B cell (primary cell): ENCODE measurements at regions not wholly inside any gene's neighbourhood (a gene's known extent, or its start where the extent isn't known, plus 50 kb on each side); places are given as distances from the start of the nearest gene placed in this dataset.

Experiments
- ATAC-seq: fragments of 200-7000 bp; cut with Tn5 transposase; one replicate; pipeline ENCODE4 v1.10.0; 2021; ENCODE audit warnings: low read depth, mild to moderate bottlenecking, moderate number of reproducible peaks, moderate library complexity
- CTCF ChIA-PET: fragments of 350-600 bp; sonication (Branson Sonifier 250); formaldehyde crosslinking; loops from one replicate; lab custom pipeline; 2021; ENCODE audit warnings: antibody characterized with exemption, inconsistent platforms; lab: Charles Lee
- POLR2A ChIA-PET: fragments of 350-600 bp; sonication (Branson Sonifier 250); formaldehyde crosslinking; loops from one replicate; lab custom pipeline; 2021; ENCODE audit warnings: antibody characterized with exemption; lab: Charles Lee
- DNase-seq: peaks from one replicate; pipeline ENCODE4 v3.0.0; 2013
- H2AFZ ChIP-seq: 2 replicates; pipeline ENCODE4 v1.6.1; 2012; ENCODE audit warnings: mild to moderate bottlenecking, low read depth, low read length; ENCODE audit not compliant: insufficient read depth, poor library complexity, severe bottlenecking
- H3K27ac ChIP-seq, 2 donors: 1 replicate in 1 of 2; 2 replicates in 1 of 2; pipeline ENCODE4 v1.5.1; 2012 to 2013; ENCODE audit warnings: low read length in 2 of 2, mild to moderate bottlenecking in 2 of 2, moderate library complexity in 1 of 2
- H3K27me3 ChIP-seq, 4 experiments: fragments of 200-600 bp in 1 of 4; sonication (generic) in 1 of 4; replicated peaks in 1 of 4; 1 replicate in 2 of 4; 2 replicates in 2 of 4; pipeline versions ENCODE4 v1.6.1 to v1.7.0; 2013 to 2016; ENCODE audit warnings: low read length in 3 of 4, mild to moderate bottlenecking in 2 of 4, mixed read lengths in 1 of 4, moderate library complexity in 1 of 4; ENCODE audit not compliant: insufficient read depth in 4 of 4, control insufficient read depth in 3 of 4; ENCODE audit errors: control extremely low read depth in 1 of 4
- H3K36me3 ChIP-seq, 2 experiments: replicated peaks in 1 of 2; 1 replicate in 1 of 2; 2 replicates in 1 of 2; pipeline versions ENCODE4 v1.6.1 to v1.7.1; 2013; ENCODE audit warnings: low read length in 1 of 2; ENCODE audit not compliant: insufficient read depth in 2 of 2, control insufficient read depth in 1 of 2; ENCODE audit errors: control extremely low read depth in 1 of 2, extremely low read depth in 1 of 2
- H3K4me1 ChIP-seq, 2 donors: fragments of 200-600 bp in 1 of 2; sonication (generic) in 1 of 2; 1 replicate in 1 of 2; 2 replicates in 1 of 2; pipeline versions ENCODE4 v1.5.1 to v1.6.1; 2013 to 2017; ENCODE audit warnings: low read length in 2 of 2; ENCODE audit not compliant: control insufficient read depth in 2 of 2, insufficient read depth in 2 of 2
- H3K4me2 ChIP-seq: replicated peaks from 2 replicates; pipeline ENCODE3; 2012; ENCODE audit warnings: mild to moderate bottlenecking, low read depth, low read length; ENCODE audit not compliant: poor library complexity, severe bottlenecking
- H3K4me3 ChIP-seq, 5 experiments: fragments of 200-600 bp in 1 of 5; sonication (generic) in 1 of 5; 1 replicate in 3 of 5; 2 replicates in 2 of 5; pipeline versions ENCODE4 v1.5.1 to v1.7.0; 2011 to 2016; ENCODE audit warnings: low read length in 4 of 5, mild to moderate bottlenecking in 4 of 5, low read depth in 2 of 5, control low read depth in 1 of 5, moderate library complexity in 1 of 5; ENCODE audit not compliant: insufficient read depth in 1 of 5; ENCODE audit errors: control extremely low read depth in 1 of 5, extremely low read depth in 1 of 5
- H3K79me2 ChIP-seq: fragments of 200-600 bp; sonication (generic); one replicate; pipeline ENCODE4 v1.6.0; 2016; ENCODE audit warnings: low read length; ENCODE audit not compliant: control insufficient read depth, insufficient read depth
- H3K9ac ChIP-seq: fragments of 200-600 bp; sonication (generic); 2 replicates; pipeline ENCODE4 v1.6.1; 2017; ENCODE audit warnings: mild to moderate bottlenecking, low read length, moderate library complexity
- H3K9me3 ChIP-seq, 3 donors: one replicate each; pipeline versions ENCODE4 v1.6.1 to v1.7.1; 2013; ENCODE audit warnings: low read length in 2 of 3; ENCODE audit not compliant: control insufficient read depth in 2 of 3, insufficient read depth in 1 of 3; ENCODE audit errors: control extremely low read depth in 1 of 3
- H4K20me1 ChIP-seq: 2 replicates; pipeline ENCODE4 v1.6.0; 2012; ENCODE audit warnings: mild to moderate bottlenecking, low read length; ENCODE audit not compliant: insufficient read depth, control insufficient read depth, poor library complexity, severe bottlenecking
- H3K27ac Mint-ChIP-seq: one replicate; pipeline ENCODE4 v1.8.0; 2021; ENCODE audit warnings: mixed read lengths
- H3K27me3 Mint-ChIP-seq: one replicate; pipeline ENCODE4 v1.8.0; 2021; ENCODE audit warnings: mixed read lengths
- H3K4me1 Mint-ChIP-seq: one replicate; pipeline ENCODE4 v1.8.0; 2021; ENCODE audit warnings: mixed read lengths
- H3K4me3 Mint-ChIP-seq: one replicate; pipeline ENCODE4 v1.8.0; 2021; ENCODE audit warnings: mixed read lengths
- H3K9me3 Mint-ChIP-seq: one replicate; pipeline ENCODE4 v1.8.0; 2022; ENCODE audit warnings: mixed read lengths; ENCODE audit not compliant: insufficient read depth
- CTCF ChIP-seq: fragments of 200-600 bp; IDR thresholded peaks from one replicate; pipeline ENCODE4 v1.8.0; 2022; ENCODE audit warnings: antibody characterized with exemption, mild to moderate bottlenecking
- EZH2 ChIP-seq: IDR thresholded peaks from 2 replicates; pipeline ENCODE4 v1.6.1; 2012; ENCODE audit warnings: borderline replicate concordance, low read depth, mild to moderate bottlenecking, moderate library complexity, low read length; ENCODE audit not compliant: insufficient read depth, poor library complexity, severe bottlenecking
- WGBS: methylation state at CpG from one replicate; pipeline ENCODE4 v1.1.5; 2013; ENCODE audit warnings: missing lambda C conversion rate; ENCODE audit not compliant: insufficient coverage; 5-methylcytosine and 5-hydroxymethylcytosine counted together
- intact Hi-C: fragments of 100-400 bp; cut with micrococcal nuclease; formaldehyde crosslinking; loops from one replicate; pipeline ENCODE4 v1.10.0; 2022

GRCh38 chr3:115217292-115217677 lies 70.2 kb upstream of the ZBTB20 start:
- Histone ChIP-seq H3K79me2 (no peaks in the 10 kb centered on the region), H3K9me3 (no peaks in the 10 kb centered on the region), H3K36me3 (no peaks in the 10 kb centered on the region), H2AFZ (no peak overlapping the region), H3K4me3 (no peak overlapping the region), H3K27ac (no peak overlapping the region), H3K4me2 (no peak overlapping the region), H3K9ac (no peak overlapping the region), H3K27me3 (peaks cover 0 to 7% (median 2%) of the 10 kb centered on the region in 4 experiments), H4K20me1 (no peaks in the 10 kb centered on the region), H3K4me1 (peaks cover 9 to 10% of the 10 kb centered on the region in 2 donors)
- no peak overlapping the region for H3K27ac Mint-ChIP-seq
- peaks cover 18% of the 10 kb centered on the region for H3K27me3 Mint-ChIP-seq
- intact Hi-C loops: loop anchor here (1.0 kb wide), 3 partner anchors 476 to 598 kb away; no protein-coding TSS in a partner anchor
- no peak overlapping the region for H3K4me3 Mint-ChIP-seq
- H3K4me1 Mint-ChIP-seq: peaks cover 7% of the 10 kb centered on the region
- TF ChIP-seq EZH2 (no peak), CTCF (no peak)
- WGBS: 16% methylated on average over 2 of the region's 2 CpGs
- ATAC-seq (no peak), DNase-seq (no peak)
- POLR2A ChIA-PET: no interaction called here
- H3K9me3 Mint-ChIP-seq: no peaks in the 10 kb centered on the region
- CTCF ChIA-PET: interaction anchor here (0.5 to 3.2 kb wide), 11 partner anchors 9 to 639 kb away, joined by 3 to 28 read pairs (median 4); no protein-coding TSS in a partner anchor

- no peak overlapping the region for H3K27ac Mint-ChIP-seq
- peaks cover 3% of the 10 kb centered on the region for H3K4me1 Mint-ChIP-seq
- Histone ChIP-seq H3K79me2 (no peaks in the 10 kb centered on the region), H3K27ac (no peak overlapping the region), H4K20me1 (no peaks in the 10 kb centered on the region), H2AFZ (no peak overlapping the region), H3K9ac (no peak overlapping the region), H3K4me2 (no peak overlapping the region), H3K4me1 (peaks cover 5 to 6% of the 10 kb centered on the region in 2 donors), H3K36me3 (no peaks in the 10 kb centered on the region), H3K9me3 (no peaks in the 10 kb centered on the region), H3K27me3 (peaks cover 0 to 7% (median 2%) of the 10 kb centered on the region in 4 experiments), H3K4me3 (no peak overlapping the region)
- no peak for ATAC-seq
- H3K4me3 Mint-ChIP-seq: no peak overlapping the region
- POLR2A ChIA-PET: no interaction called here
- no peak for TF ChIP-seq EZH2
- TF ChIP-seq CTCF: peak; percentile 60
- DNase-seq: peak; percentile 45
- no peaks in the 10 kb centered on the region for H3K9me3 Mint-ChIP-seq
- 63% methylated on average over 2 of the region's 7 CpGs for WGBS
- intact Hi-C loops: loop anchor here (1.0 kb wide), 3 partner anchors 475 to 597 kb away; no protein-coding TSS in a partner anchor
- CTCF ChIA-PET: interaction anchor here (0.5 to 3.2 kb wide), 15 partner anchors 10 to 639 kb away, joined by 3 to 28 read pairs (median 3); no protein-coding TSS in a partner anchor
- H3K27me3 Mint-ChIP-seq: peaks cover 23% of the 10 kb centered on the region
Measured at GRCh38 chr3:115217678-115218451, 70.8 kb upstream of the ZBTB20 start.
